Stimulated activated CD8-positive, alpha-beta memory T cell treated with anti-CD3 and anti-CD28 coated beads, Interleukin-7, amount 100 ng/mL, for 4 hours (primary cell): ENCODE measurements at regions not wholly inside any gene's neighbourhood (a gene's known extent, or its start where the extent isn't known, plus 50 kb on each side); places are given as distances from the start of the nearest gene placed in this dataset.
"Not testable (repeated sequence)": the region's sequence is repeated elsewhere in the genome, so short reads cannot be mapped to it uniquely, and the experiment has no call there.

Source experiments
- DNase-seq, 2 donors: peaks; one replicate each; pipeline ENCODE4 v3.0.0-alpha.2; 2020; ENCODE audit warnings: low read depth in 2 of 2

- DNase-seq = no peak
Observed at GRCh38 chr17:70581459-70581858, 412.1 kb downstream of the KCNJ2 start.

- DNase-seq = no peak
Observed at GRCh38 chr17:70582777-70583176, 413.4 kb downstream of the KCNJ2 start.

- DNase-seq = no peak
Observed at GRCh38 chr17:70584255-70584654, 414.9 kb downstream of the KCNJ2 start.

- DNase-seq = no peak
Observed at GRCh38 chr17:70588003-70588402, 418.7 kb downstream of the KCNJ2 start.

- DNase-seq = no peak
Observed at GRCh38 chr17:70597774-70598173, 428.4 kb downstream of the KCNJ2 start.

GRCh38 chr17:70599198-70599597, 429.9 kb downstream of the KCNJ2 start:
- no peak for DNase-seq

GRCh38 chr17:70599945-70600344, 430.6 kb downstream of the KCNJ2 start:
- DNase-seq = not testable (repeated sequence)

GRCh38 chr17:70603226-70603625, 433.9 kb downstream of the KCNJ2 start:
- no peak for DNase-seq

- DNase-seq = no peak
Observed at GRCh38 chr17:70604854-70605253, 435.5 kb downstream of the KCNJ2 start.

- no peak for DNase-seq
Observed at GRCh38 chr17:70606086-70606485, 436.8 kb downstream of the KCNJ2 start.

- DNase-seq = no peak
Observed at GRCh38 chr17:70608193-70608592, 438.9 kb downstream of the KCNJ2 start.

GRCh38 chr17:70608957-70609356, 439.6 kb downstream of the KCNJ2 start:
- no peak for DNase-seq

GRCh38 chr17:70609566-70609965, 440.2 kb downstream of the KCNJ2 start:
- DNase-seq = no peak

GRCh38 chr17:70610161-70610560, 440.8 kb downstream of the KCNJ2 start:
- no peak for DNase-seq

- DNase-seq = no peak
Observed at GRCh38 chr17:70613681-70614080, 444.3 kb downstream of the KCNJ2 start.

- DNase-seq = no peak
Observed at GRCh38 chr17:70615831-70616230, 446.5 kb downstream of the KCNJ2 start.

GRCh38 chr17:70618641-70619040, 449.3 kb downstream of the KCNJ2 start:
- DNase-seq = no peak

- DNase-seq = no peak
Observed at GRCh38 chr17:70621566-70621965, 452.2 kb downstream of the KCNJ2 start.

GRCh38 chr17:70622368-70623260, 453.3 kb downstream of the KCNJ2 start:
- DNase-seq = no peak

- no peak for DNase-seq
Observed at GRCh38 chr17:70624211-70624610, 454.9 kb downstream of the KCNJ2 start.

GRCh38 chr17:70629902-70630301, 460.6 kb downstream of the KCNJ2 start:
- no peak for DNase-seq

- DNase-seq = no peak
Observed at GRCh38 chr17:70636517-70637133, 467.3 kb downstream of the KCNJ2 start.

GRCh38 chr17:70642059-70642458, 472.7 kb downstream of the KCNJ2 start:
- no peak for DNase-seq
